Activated T-helper 1 cell treated with Interleukin-2 at 50 U/mL for 16 hours (primary cell): ENCODE measurements at regions not wholly inside any gene's neighbourhood (a gene's known extent, or its start where the extent isn't known, plus 50 kb on each side); places are given as distances from the start of the nearest gene placed in this dataset.

ENCODE experiments used
- DNase-seq: peaks from one replicate; pipeline ENCODE4 v3.0.0-alpha.2; 2020; ENCODE audit warnings: low read depth

DNA sequence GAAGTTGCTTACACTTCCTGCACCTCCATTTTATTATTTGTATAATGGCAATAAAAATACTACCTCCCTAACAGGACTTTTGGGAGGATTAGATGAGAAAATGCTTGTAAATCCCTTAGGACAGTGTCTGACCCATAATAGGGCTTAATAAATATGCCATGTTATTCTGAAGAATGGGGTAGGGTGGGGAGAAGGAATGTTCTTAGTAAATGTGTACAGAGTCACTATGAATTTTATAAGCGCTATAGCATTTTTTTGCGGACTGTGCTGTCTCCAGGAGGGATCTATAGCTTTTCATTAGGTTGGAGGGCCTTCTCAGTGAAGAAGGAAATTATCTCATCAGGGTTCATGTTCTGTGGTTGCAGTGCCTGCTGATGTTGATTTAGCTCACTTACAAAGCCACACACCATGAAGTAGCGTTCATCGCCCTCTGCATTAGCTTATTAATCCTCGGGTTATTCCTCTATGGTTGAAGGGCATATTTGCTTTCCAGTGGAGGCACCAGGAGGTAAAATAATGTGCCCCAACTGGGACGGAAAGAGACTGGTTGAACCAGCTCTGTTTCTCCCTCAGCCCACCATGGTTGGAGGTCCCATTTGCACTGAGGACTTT, 497.1 kb downstream of the ARHGEF28 start:
- DNase-seq = no peak

DNA sequence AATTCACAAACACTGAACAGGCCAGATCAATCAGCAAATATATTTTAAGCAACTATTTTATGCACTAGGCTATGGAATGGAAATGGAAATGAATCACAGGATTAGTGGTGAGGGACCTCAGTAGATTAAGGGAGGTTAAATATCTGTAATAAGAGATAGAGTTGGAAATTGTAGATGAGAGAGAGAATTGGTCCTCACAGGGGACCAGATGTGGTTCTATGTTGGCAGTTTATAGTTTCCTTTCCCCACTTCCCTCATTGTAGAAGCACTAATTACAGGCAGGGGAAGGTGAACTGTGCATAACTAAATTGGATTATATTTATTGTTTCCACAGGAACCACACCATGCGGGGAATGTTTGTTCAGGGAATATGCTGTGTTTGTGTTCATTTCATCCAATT, 496.2 kb downstream of the ARHGEF28 start:
- DNase-seq = no peak

DNA sequence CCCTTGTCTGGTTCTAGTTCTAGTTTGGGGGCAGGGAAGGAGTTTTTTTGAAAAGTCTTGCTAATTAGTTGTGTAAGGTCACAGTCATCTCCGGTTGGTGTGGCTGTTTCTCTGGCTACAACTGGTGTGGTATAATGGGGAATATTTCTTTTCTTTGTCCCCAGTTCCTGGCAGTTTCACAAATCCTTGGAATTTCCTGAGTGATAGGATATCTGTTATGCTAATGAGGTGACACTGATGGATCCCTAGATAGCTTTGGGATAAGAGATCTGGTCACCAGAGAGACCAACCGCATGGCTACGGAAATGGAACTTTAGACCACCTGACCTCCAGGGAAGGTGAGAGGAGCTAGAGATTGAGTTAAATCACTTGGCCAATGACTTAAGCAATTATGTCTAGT, 494.6 kb downstream of the ARHGEF28 start:
- no peak for DNase-seq

DNA sequence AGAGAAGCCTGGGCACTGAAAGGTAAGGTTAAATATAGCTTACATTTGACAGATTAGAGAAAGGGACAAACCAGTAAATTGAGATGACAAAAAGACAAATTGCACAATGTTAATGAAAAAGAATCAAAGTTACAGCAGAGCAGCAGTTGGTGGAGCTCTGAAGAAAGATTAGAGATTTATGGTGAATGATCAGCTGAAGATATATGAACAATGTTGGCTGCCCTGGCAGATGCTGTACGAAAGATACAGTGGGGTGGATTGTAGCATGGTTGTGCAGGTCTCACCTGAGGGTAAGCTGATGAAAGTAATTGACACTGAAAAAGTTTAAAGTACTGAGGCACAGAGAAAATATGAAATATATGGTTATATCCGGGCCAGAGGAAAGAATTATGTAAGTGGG, 492.1 kb downstream of the ARHGEF28 start:
- no peak for DNase-seq

DNA sequence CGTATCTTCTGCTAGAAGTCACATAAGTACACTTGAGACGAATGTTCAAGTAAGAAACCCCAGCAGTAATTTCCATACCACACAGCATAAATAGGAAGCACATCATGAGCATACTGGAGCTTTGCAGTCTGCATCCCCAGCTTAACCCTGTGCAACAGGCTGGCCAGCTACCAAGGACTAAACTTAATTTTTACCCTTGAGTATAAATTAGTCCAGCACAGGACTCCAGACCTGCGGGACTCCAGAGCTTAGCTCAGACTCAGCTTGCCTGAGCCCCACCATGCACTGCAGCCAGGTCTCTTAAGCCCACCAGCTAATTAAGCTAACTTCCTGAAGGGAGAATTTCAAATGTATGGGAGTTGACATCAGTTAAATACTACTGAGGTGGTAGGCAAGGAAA, 491.0 kb downstream of the ARHGEF28 start:
- DNase-seq = no peak

DNA sequence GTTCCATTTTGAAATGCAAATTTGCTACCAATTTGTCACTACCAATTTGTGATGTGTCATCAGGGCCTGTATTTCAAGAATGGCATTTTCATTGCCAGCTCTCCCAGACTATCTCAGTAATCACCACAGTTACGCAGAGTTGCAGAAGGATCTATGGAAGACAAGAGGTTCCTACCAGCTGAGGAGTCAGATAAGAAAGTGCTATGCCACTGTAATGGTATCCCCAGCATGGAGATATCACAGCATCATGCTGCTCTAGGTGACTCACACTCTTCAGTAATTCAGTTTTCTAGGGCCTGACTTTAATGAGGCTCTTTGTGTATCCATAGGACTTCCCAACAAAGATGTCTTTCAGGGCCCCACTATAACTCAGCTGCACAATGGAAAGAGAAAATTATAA, 490.3 kb downstream of the ARHGEF28 start:
- no peak for DNase-seq

DNA sequence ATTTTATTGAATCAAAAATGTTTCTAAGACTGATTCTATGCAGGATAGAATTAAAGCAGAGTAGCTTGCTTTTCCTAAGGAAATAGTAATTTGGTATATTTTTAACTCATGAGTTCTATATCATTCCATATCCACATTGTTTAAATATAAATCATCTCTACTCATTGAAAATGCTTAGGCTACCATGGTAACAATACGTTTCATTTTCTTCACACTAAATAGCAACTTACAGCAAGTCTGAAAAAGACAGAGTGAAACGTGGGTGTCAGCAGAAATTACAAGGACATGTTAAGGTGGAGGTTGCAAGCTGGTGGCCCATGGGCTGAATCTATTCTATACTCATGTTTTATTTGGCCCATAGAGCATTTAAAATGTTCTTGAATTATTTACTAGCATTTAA, 487.9 kb downstream of the ARHGEF28 start:
- DNase-seq = no peak

DNA sequence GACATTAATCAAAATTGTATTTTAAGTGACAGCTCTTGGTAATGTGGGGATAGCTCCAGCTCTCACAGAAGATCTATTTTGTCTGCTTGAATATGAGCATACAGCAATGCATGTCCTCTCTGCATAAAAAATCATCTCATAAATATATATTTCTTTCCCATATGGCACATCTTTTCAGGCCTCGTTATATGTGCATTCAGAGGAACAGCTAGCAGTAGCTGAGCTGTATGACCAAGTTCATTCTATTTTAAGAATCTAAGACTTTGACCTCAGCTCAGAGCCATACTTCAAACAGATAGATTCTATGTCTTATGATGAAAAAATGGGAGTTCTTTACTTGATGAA, 487.2 kb downstream of the ARHGEF28 start:
- DNase-seq = no peak

DNA sequence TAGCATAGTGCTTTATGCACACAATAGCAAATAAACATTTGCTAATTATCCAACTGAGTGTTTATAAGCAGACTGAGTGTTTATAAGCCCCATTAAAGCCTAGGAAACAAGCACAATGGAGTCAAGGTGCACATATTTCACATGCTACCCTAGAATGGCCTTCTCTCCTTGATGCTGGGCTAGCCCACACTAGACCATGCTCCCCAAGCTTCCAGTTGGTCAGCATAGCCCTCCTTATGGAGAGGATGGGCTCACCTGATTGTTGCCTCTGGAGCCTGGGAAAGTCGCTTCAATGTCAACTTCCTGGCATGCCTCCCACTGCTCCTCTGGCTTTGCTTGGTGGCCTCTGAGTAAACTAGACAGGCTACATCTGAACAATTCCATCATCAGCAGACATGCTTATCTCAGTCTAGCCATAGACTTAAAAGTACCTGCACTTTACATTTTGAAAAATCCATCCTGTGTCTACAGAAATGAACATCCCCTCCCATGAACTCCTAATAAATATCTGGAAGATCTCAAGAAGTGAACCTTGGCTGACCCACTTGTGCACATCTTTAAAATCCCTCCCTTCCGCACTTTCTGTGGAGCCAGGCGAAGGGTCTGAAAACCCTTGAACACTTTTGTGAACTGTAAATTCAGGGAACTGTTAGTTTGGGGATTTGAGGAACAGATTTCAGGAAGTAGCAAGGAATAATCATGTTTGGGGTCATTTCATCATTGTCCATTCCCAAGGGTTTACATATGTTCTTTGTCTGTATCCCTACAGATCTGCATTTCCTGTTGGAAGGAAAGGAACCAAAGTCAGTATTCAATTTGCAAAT, 486.6 kb downstream of the ARHGEF28 start:
- DNase-seq = no peak

DNA sequence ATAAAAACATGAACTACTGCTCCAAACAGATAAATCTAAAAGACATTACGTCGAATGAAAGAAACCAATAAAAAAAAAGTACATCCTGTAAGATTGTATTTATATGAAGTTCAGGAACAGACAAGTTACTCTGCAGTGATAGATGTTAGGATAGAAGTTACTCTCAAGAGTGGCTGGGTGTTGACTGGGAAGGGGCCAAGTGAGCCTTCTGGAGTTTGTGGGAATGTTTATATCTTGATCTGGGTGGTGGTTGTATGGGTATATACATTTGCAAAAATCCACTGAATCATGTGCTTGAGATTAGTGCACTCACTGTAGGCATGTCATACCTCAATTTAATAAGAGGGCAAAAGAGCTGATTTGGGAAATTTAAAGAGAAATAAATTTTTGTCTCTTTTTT, 485.8 kb downstream of the ARHGEF28 start:
- no peak for DNase-seq

DNA sequence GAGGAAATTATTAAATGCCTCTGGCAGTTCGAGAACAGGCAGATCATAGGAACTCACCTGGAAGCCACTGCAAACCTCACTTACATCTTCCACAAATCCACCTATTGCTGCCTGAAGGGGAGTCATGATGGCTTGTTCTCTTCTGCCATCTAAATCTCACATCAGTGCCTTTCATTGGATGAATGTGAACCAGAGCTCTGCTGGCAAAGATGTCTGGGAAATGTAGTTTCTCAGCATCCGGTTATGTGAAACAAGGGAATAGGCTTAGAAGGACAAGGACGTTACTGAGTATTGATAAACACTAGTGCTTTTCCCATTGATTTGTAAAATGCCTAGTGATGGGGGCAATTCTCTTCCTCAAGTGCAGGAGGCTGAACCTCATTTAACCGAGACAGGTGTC, 483.3 kb downstream of the ARHGEF28 start:
- no peak for DNase-seq

DNA sequence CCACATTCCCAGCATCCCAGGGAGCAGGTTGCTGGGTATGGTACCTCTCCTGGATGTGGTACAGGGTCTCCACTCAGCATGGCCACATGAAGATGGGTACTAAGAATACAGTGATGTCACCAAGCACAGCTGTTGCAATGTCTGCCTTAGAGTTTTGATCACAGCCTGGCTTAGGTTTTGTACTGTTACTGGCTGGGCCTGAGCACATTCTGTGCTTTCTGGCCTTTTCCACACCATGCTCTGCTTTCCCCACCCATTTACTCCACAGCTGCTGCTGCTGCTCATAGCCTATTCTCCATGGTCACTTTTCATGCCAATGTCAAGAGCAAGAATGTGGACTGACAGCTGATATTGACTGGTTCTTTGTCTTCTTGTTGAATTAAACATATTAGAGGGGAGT, 481.9 kb downstream of the ARHGEF28 start:
- no peak for DNase-seq

DNA sequence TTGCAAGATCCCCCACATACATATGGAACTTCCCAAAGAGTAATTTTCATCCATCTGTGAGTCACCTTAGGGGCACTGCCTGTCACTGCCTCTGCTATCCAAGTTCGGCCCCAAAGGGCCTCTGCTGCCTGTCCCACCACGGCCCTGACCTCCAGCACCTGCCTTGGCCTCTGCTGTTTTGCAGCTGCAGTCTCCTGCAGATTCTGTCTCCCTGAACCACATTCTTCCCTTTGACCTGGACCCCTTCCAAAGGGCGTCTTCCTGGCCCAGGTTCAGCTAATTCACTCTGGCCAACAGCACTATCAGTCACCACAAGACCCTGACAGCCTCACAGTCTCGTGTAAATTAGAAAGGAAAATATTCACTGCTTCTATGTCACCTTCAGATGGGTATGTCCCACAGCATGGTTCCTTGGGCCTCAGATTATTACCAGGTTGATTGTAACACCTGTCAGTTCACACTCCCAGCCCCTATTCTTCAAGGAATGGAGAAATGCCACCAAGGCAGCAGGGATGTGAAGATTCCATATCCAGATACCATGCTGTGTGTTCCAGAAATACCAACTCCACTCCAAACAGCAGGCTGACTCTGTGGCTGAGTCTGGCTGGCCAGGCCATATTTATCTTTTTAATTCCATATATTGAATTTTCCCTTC, 479.3 kb downstream of the ARHGEF28 start:
- DNase-seq = no peak

DNA sequence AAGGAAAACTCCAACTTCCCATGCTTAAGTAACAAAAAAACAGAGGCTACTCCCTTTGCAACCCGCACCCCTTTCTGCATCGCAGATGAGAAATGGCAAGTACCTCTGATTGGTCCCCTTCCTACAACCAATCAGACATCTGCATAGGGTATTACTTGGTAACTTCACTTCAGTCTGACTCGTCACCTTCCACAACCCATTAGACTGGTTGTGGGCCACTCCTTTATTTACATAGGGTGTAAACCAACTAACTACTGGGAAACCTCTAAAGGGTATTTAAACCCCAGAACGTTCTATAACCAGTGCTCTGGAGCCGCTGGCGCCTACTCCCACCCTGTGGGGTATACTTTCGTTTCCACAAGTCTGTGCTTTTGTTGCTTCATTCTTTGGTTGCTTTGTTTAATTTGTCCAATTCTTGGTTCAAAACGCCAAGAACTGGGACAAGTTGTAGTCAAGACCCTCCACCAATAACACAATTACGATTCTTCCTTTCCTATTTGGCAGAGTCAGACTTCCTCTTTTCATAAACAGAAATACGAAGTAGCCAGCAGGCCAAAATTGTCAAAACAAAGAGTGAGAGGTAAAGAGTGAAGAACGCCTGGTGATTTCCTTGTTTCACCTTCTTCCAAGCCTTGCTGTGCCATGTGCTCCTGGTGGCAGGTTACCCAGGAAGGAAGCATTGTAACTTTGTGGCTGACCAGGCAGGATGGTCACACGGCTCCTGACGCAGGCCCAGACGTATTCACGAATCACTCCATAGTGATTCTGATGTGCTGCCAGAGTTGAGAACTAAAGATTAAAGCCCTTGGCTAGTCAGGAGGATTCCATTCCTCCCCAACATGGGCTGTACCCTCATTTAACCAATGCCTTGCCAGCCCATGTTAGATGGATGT, 477.4 kb downstream of the ARHGEF28 start:
- DNase-seq = no peak

DNA sequence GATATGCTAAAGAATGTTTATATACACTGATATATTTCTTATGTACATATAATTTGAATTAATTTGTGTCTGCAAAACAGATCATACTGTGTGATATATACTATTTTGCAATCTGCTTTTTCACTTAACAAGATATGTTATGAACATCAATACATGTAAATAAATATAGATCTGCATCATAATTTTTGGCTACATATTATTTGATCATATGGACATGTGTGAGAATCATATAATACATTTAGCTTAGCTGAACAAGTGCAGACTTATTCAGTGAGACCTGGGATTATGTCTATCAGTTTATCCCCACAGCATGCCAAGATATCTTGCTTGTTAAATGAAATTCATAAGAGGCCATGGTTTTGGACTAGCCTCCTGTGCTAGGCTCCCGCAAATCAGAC, 474.3 kb downstream of the ARHGEF28 start:
- no peak for DNase-seq

DNA sequence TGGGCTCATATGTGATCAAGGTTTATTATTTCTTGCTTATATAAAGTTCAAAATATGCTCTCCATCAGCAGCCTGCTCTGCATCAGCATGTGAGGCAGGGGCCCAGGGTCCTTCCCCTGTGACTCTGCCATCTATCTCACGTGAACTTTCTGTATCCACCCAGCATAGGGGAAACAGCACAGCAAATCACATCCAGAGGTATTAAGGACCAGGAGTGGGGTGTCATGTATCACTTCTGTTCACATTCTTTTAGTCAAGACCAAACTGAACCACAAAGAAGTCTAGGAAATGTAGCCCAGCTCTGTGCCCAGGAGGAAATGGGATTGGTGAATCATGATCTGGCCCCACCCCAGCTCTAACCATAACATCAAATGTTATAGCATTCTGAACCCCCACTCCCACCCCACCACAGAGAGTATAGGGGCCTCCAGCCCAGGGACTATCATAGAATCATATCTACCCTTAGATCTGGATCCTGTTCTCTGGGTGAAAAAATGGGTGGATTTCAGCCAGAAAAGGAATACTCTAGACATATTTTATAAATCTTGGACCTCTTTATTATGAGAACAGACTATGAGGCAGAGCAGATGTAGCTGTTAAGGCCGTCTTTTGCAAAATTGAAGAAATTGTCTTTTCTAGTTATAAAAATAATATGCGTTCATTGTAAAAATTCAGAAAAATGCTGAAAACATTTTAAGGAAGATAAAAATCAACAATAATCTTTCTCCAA, 473.7 kb downstream of the ARHGEF28 start:
- DNase-seq = no peak

DNA sequence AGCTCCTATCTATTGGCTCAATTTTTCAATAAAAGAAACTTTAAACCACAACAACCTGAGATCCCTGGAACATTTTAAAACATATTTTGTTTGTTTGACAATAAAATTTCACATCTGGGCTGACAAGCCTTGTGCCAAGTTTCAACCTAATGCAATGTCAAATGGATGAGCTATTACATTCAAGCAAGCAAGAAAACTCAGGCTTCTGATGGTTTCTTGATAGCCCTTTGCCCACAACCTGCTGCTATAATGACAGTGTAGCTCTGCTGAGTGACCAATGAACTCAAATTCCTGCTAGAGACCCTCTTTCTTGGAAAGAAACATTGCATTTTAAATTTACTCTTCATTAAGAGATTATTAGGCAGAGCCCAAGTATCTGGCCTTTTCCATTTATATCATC, 472.9 kb downstream of the ARHGEF28 start:
- no peak for DNase-seq

DNA sequence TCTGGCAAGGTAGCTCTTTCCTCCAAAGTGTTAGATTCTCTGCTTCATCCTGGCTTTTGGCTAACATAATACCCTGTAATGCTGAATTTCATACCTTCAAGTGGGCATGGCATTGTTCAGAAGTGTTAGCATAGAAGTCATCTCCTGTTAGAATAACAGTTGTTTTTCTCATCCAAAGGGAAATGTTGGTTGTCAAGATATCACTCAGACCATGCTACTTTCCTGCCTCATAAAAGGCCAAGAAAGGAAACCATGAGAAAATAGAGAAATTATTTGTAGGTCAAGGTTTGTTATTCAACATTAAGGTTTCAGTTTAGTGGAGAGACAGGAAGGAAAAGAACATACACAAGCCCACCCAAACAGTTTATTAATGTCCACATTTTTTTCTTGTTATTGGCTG, 472.5 kb downstream of the ARHGEF28 start:
- DNase-seq = no peak

DNA sequence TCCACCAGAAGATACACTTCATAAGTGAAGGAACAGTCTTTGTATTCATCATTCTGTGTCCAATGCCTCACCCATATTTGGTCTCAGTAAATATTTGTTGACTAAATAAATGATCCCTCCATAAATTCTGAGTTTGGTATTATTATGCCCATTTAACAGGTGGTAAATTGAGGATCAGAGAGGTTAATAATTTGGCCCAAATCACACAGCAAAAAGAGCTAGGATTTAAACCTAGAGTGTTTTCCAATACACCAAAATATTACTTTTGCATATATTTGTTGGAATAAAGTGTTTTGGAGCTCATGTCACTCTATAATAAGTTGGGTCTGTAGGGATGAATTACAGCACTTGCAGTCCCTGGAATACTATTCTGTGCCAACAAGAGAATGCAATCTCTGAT, 470.3 kb downstream of the ARHGEF28 start:
- DNase-seq = no peak

DNA sequence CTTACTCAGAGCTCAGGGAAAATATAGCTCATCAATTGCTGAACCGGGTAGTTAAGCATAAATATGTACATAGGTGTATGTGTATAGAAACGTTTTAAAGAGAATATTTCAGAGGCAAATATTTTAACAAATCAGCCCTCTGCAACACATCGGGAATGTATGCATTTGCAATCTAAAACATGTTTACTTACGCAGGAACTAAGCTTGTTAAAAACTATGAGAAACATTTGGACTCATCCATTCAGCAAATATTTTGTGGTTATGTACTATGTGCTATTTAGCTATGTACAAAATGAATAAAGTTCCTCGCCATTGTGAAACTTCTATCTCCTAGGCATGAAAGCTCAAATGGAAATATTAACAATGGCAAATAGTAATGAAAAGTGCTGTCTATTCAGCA, 469.9 kb downstream of the ARHGEF28 start:
- DNase-seq = no peak

DNA sequence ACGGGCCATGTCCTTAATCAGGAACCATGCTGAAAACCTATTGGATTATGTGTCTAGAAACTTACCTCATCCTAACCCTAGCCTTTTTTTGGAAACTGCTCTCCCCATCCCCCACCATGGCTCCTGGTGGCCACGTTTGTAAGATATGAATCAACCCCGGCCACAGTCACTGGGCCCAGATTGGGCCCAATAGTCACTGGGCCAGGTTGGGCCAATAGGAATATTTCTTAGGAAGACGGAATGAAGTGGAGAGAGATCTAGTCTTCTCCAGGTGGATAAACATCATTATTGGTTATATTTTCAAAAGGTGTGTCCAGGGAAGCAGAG, 468.7 kb downstream of the ARHGEF28 start:
- DNase-seq = no peak
